HG02623 (cell line): ENCODE measurements at regions not wholly inside any gene's neighbourhood (a gene's known extent, or its start where the extent isn't known, plus 50 kb on each side); places are given as distances from the start of the nearest gene placed in this dataset.
A peak's percentile ranks its signal among the peaks of the same experiment; 100 is the strongest.

Experiments used
- ATAC-seq: cut with Tn5 transposase; IDR thresholded peaks from one replicate; pipeline ENCODE4 v1.9.1; 2021; ENCODE audit warnings: moderate library complexity; ENCODE audit not compliant: unreplicated experiment

- ATAC-seq, result no peak
Measured at GRCh38 chr5:112112346-112112745, 306.7 kb downstream of the EPB41L4A start.

- ATAC-seq, result no peak
Measured at GRCh38 chr5:112109331-112110007, 309.6 kb downstream of the EPB41L4A start.

GRCh38 chr5:112106878-112107277 lies 312.2 kb downstream of the EPB41L4A start:
- ATAC-seq, result no peak

- no peak for ATAC-seq
Measured at GRCh38 chr5:112097768-112098167, 321.3 kb downstream of the EPB41L4A start.

GRCh38 chr5:112087222-112087621 lies 330.2 kb upstream of the NREP start:
- ATAC-seq, result no peak

- ATAC-seq, result no peak
Measured at GRCh38 chr5:112086740-112087139, 329.7 kb upstream of the NREP start.

GRCh38 chr5:112084149-112084548 lies 327.2 kb upstream of the NREP start:
- ATAC-seq, result no peak

GRCh38 chr5:112083623-112084022 lies 326.6 kb upstream of the NREP start:
- no peak for ATAC-seq

GRCh38 chr5:112077180-112077579 lies 320.2 kb upstream of the NREP start:
- ATAC-seq, result peak; percentile 77

- ATAC-seq, result no peak
Measured at GRCh38 chr5:112070022-112070421, 313.0 kb upstream of the NREP start.

- no peak for ATAC-seq
Measured at GRCh38 chr5:112069329-112069728, 312.3 kb upstream of the NREP start.

- no peak for ATAC-seq
Measured at GRCh38 chr5:112068593-112068992, 311.6 kb upstream of the NREP start.

GRCh38 chr5:112065781-112066180 lies 308.8 kb upstream of the NREP start:
- ATAC-seq, result no peak

- ATAC-seq, result no peak
Measured at GRCh38 chr5:112064956-112065355, 308.0 kb upstream of the NREP start.

GRCh38 chr5:112064271-112064701 lies 307.3 kb upstream of the NREP start:
- ATAC-seq, result no peak

GRCh38 chr5:112063856-112064255 lies 306.9 kb upstream of the NREP start:
- no peak for ATAC-seq

GRCh38 chr5:112063191-112063590 lies 306.2 kb upstream of the NREP start:
- no peak for ATAC-seq

- ATAC-seq, result no peak
Measured at GRCh38 chr5:112062181-112062580, 305.2 kb upstream of the NREP start.

GRCh38 chr5:112061666-112062065 lies 304.7 kb upstream of the NREP start:
- ATAC-seq, result no peak

GRCh38 chr5:112059579-112060135 lies 302.7 kb upstream of the NREP start:
- ATAC-seq, result no peak

- ATAC-seq, result no peak
Measured at GRCh38 chr5:112049738-112050137, 292.7 kb upstream of the NREP start.

GRCh38 chr5:112036206-112036605 lies 279.2 kb upstream of the NREP start:
- no peak for ATAC-seq

- no peak for ATAC-seq
Measured at GRCh38 chr5:112034421-112034979, 277.5 kb upstream of the NREP start.
